GM12878 (cell line): ENCODE measurements at regions not wholly inside any gene's neighbourhood (a gene's known extent, or its start where the extent isn't known, plus 50 kb on each side); places are given as distances from the start of the nearest gene placed in this dataset.

Experiments
- ATAC-seq: fragments of 200-7000 bp; cut with Tn5 transposase; 3 replicates; pipeline ENCODE4 v1.9.1; 2020; ENCODE audit warnings: mild to moderate bottlenecking, moderate library complexity
- BruUV-seq: library from RNA; stranded (reverse); fragments of 400-500 nt; replicated peaks from 2 replicates; lab custom pipeline; 2021; lab: Mats Ljungman, UMichigan
- CTCF ChIA-PET: fragments of 300-600 bp; sonication (Branson Sonifier 250); formaldehyde crosslinking; extraction: SDS; loops from one replicate; lab custom pipeline; 2021; ENCODE audit warnings: inconsistent platforms; lab: Yijun Ruan, JAX
- POLR2A ChIA-PET: fragments of 350-600 bp; formaldehyde crosslinking; extraction: SDS; loops from one replicate; lab custom pipeline; 2021; ENCODE audit warnings: inconsistent platforms; lab: Charles Lee
- RAD21 ChIA-PET: fragments of 300-600 bp; sonication (Branson Sonifier 250); formaldehyde crosslinking; loops from one replicate; lab custom pipeline; 2023; ENCODE audit warnings: antibody characterized with exemption; ENCODE audit not compliant: unreplicated experiment; lab: Charles Lee
- SMC1A ChIA-PET: fragments of 300-600 bp; sonication (Branson Sonifier 250); formaldehyde crosslinking; loops from one replicate; lab custom pipeline; 2023; ENCODE audit not compliant: unreplicated experiment, uncharacterized antibody; lab: Charles Lee
- DNase-seq: peaks from one replicate; pipeline ENCODE4 v3.0.0-alpha.2; 2011; ENCODE audit warnings: low read depth, low spot score
- FAIRE-seq: peaks from 3 replicates; lab custom pipeline; 2011; peaks lifted over from hg19 to GRCh38; lab: Jason Lieb, UNC
- H2AFZ ChIP-seq: 2 replicates; pipeline ENCODE4 v1.6.0; 2011; ENCODE audit warnings: low read depth, low read length, control low read depth; ENCODE audit not compliant: control insufficient read depth
- H3K27ac ChIP-seq: 2 replicates; pipeline ENCODE4 v1.5.1; 2011; ENCODE audit warnings: control low read depth; ENCODE audit not compliant: control insufficient read depth, insufficient read depth
- H3K27me3 ChIP-seq, 2 experiments: replicated peaks in 1 of 2; 2 replicates each; pipeline versions ENCODE4 v1.6.0 to v1.6.1; 2011; ENCODE audit warnings: low read length in 1 of 2; ENCODE audit not compliant: control insufficient read depth in 2 of 2, insufficient read depth in 2 of 2
- H3K36me3 ChIP-seq, 2 experiments: 2 replicates each; pipeline ENCODE4 v1.5.1; 2011; ENCODE audit warnings: low read length in 1 of 2; ENCODE audit not compliant: control insufficient read depth in 2 of 2, insufficient read depth in 2 of 2
- H3K4me1 ChIP-seq: 2 replicates; pipeline ENCODE4 v1.6.1; 2011; ENCODE audit warnings: mild to moderate bottlenecking, low read length, moderate library complexity, mixed read lengths; ENCODE audit not compliant: control insufficient read depth, insufficient read depth
- H3K4me2 ChIP-seq: 2 replicates; pipeline ENCODE4 v1.6.0; 2011; ENCODE audit warnings: control low read depth; ENCODE audit not compliant: control insufficient read depth, insufficient read depth
- H3K4me3 ChIP-seq: fragments of 200-600 bp; sonication (generic); 2 replicates; pipeline ENCODE4 v1.5.1; 2016
- H3K79me2 ChIP-seq: 2 replicates; pipeline ENCODE4 v1.6.0; 2011; ENCODE audit warnings: low read length; ENCODE audit not compliant: control insufficient read depth, insufficient read depth
- H3K9ac ChIP-seq: 2 replicates; pipeline ENCODE4 v1.8.0; 2011; ENCODE audit warnings: low read length, control low read depth, mixed read lengths; ENCODE audit not compliant: control insufficient read depth, insufficient read depth
- H3K9me3 ChIP-seq: replicated peaks from 3 replicates; pipeline ENCODE4 v1.5.1; 2011; ENCODE audit warnings: mild to moderate bottlenecking, low read length; ENCODE audit not compliant: control insufficient read depth, insufficient read depth
- H4K20me1 ChIP-seq: 2 replicates; pipeline ENCODE4 v1.6.0; 2011; ENCODE audit not compliant: control insufficient read depth, insufficient read depth
- CBX3 ChIP-seq: fragments of 200-600 bp; sonication (generic); IDR thresholded peaks from 2 replicates; pipeline ENCODE4 v1.6.1; 2016; ENCODE audit warnings: low read depth, borderline replicate concordance
- CHD1 ChIP-seq: IDR thresholded peaks from 2 replicates; pipeline ENCODE4 v1.6.1; 2012; ENCODE audit warnings: low read depth, low read length, improper control_type of control experiment
- CREB1 ChIP-seq: IDR thresholded peaks from 2 replicates; pipeline ENCODE4 v1.6.1; 2012; ENCODE audit warnings: low read depth, mild to moderate bottlenecking, inconsistent platforms
- FOXM1 ChIP-seq: IDR thresholded peaks from 2 replicates; pipeline ENCODE4 v1.6.1; 2012; ENCODE audit warnings: low read depth, mild to moderate bottlenecking, inconsistent platforms, low read length, moderate library complexity
- GATAD2B ChIP-seq: fragments of 450-650 bp; conservative IDR thresholded peaks from 2 replicates; pipeline ENCODE4 v1.6.1; 2017; ENCODE audit warnings: low read depth, mild to moderate bottlenecking, moderate library complexity
- HSF1 ChIP-seq: fragments of 150-350 bp; IDR thresholded peaks from 2 replicates; pipeline ENCODE4 v1.6.1; 2014; ENCODE audit warnings: mild to moderate bottlenecking, low read depth, low read length
- JUND ChIP-seq: IDR thresholded peaks from 2 replicates; pipeline ENCODE4 v1.6.1; 2012; ENCODE audit warnings: low read depth, mild to moderate bottlenecking, low read length, improper control_type of control experiment, moderate library complexity
- NFYA ChIP-seq: IDR thresholded peaks from 2 replicates; pipeline ENCODE4 v1.6.1; 2011; ENCODE audit warnings: low read depth, mild to moderate bottlenecking, low read length, improper control_type of control experiment, borderline replicate concordance
- NKRF ChIP-seq: fragments of 450-650 bp; conservative IDR thresholded peaks from 2 replicates; pipeline ENCODE4 v1.6.1; 2017; ENCODE audit warnings: mild to moderate bottlenecking, moderate library complexity
- PKNOX1 ChIP-seq: fragments of 450-650 bp; IDR thresholded peaks from 2 replicates; pipeline ENCODE4 v1.6.1; 2016; ENCODE audit warnings: mild to moderate bottlenecking
- RUNX3 ChIP-seq: IDR thresholded peaks from 2 replicates; pipeline ENCODE4 v1.6.1; 2012; ENCODE audit warnings: low read length, inconsistent platforms
- STAT3 ChIP-seq: IDR thresholded peaks from 2 replicates; pipeline ENCODE4 v1.6.1; 2011; ENCODE audit warnings: low read depth, low read length, improper control_type of control experiment
- TCF7 ChIP-seq: IDR thresholded peaks from 2 replicates; pipeline ENCODE4 v1.6.1; 2014; ENCODE audit warnings: antibody characterized with exemption, borderline replicate concordance
- YY1 ChIP-seq: IDR thresholded peaks from 2 replicates; pipeline ENCODE4 v1.6.1; 2011; ENCODE audit warnings: low read depth, mild to moderate bottlenecking, low read length
- WGBS: methylation state at CpG from one replicate; pipeline ENCODE4 v1.1.6; 2016; ENCODE audit warnings: low lambda C conversion rate; ENCODE audit not compliant: insufficient replicate concordance, insufficient coverage; ENCODE audit errors: missing lambda C conversion rate; 5-methylcytosine and 5-hydroxymethylcytosine counted together
- in situ Hi-C: fragments of 300-500 bp; cut with MboI; formaldehyde crosslinking; loops from 9 replicates; pipeline ENCODE4 v1.14.3; 2018; ENCODE audit warnings: mixed read lengths
- intact Hi-C: fragments of 100-400 bp; cut with micrococcal nuclease; formaldehyde crosslinking; loops from one replicate; pipeline ENCODE4 v1.14.2; 2022; ENCODE audit not compliant: unreplicated experiment

- no peaks in the 10 kb centered on the region for H3K9me3 ChIP-seq
- no TSS peak for BruUV-seq
- no peak overlapping the region for H3K4me2 ChIP-seq
- in situ Hi-C loops (no loop called here), intact Hi-C loops (no loop called here)
- H3K4me3 ChIP-seq, result no peak overlapping the region
- ATAC-seq (no peak), FAIRE-seq (no peak), DNase-seq (no peak)
- 61% methylated on average over 4 of the region's 4 CpGs for WGBS
- ChIA-PET RAD21 (no interaction called here), CTCF (interaction anchor here (0.6 kb wide), 1 partner anchor 326 kb away, joined by 3 read pairs; no protein-coding TSS in a partner anchor), SMC1A (no interaction called here), POLR2A (no interaction called here)
- no peaks in the 10 kb centered on the region for H4K20me1 ChIP-seq
- no peak overlapping the region for H3K27ac ChIP-seq
- no peaks in the 10 kb centered on the region for H3K36me3 ChIP-seq
- H2AFZ ChIP-seq, result no peak overlapping the region
- no peaks in the 10 kb centered on the region for H3K27me3 ChIP-seq
- H3K79me2 ChIP-seq, result no peaks in the 10 kb centered on the region
- H3K4me1 ChIP-seq, result no peaks in the 10 kb centered on the region
- H3K9ac ChIP-seq, result no peak overlapping the region
- TF ChIP-seq NFYA, result no peak
- no peak for TF ChIP-seq GATAD2B
- TF ChIP-seq TCF7, result no peak
- no peak for TF ChIP-seq CHD1
- TF ChIP-seq NKRF, result no peak
- TF ChIP-seq JUND, result no peak
- TF ChIP-seq PKNOX1, result no peak
- TF ChIP-seq CBX3, result no peak
- no peak for TF ChIP-seq STAT3
- TF ChIP-seq RUNX3, result no peak
- no peak for TF ChIP-seq FOXM1
- no peak for TF ChIP-seq HSF1
- no peak for TF ChIP-seq CREB1
- TF ChIP-seq YY1, result no peak
Observed at GRCh38 chr6:55012454-55012853, 161.9 kb upstream of the HCRTR2 start.
